Epithelial cell of prostate (primary cell): ENCODE measurements at regions not wholly inside any gene's neighbourhood (a gene's known extent, or its start where the extent isn't known, plus 50 kb on each side); places are given as distances from the start of the nearest gene placed in this dataset.
"Not testable (repeated sequence)": the region's sequence is repeated elsewhere in the genome, so short reads cannot be mapped to it uniquely, and the experiment has no call there.

ENCODE experiments used
- DNase-seq: peaks from one replicate; pipeline ENCODE4 v3.0.0-alpha.2; 2011; ENCODE audit warnings: low read depth, low spot score
- H3K27ac ChIP-seq: fragments of 450-650 bp; 2 replicates; pipeline ENCODE4 v1.5.1; 2017; ENCODE audit warnings: mild to moderate bottlenecking

DNA sequence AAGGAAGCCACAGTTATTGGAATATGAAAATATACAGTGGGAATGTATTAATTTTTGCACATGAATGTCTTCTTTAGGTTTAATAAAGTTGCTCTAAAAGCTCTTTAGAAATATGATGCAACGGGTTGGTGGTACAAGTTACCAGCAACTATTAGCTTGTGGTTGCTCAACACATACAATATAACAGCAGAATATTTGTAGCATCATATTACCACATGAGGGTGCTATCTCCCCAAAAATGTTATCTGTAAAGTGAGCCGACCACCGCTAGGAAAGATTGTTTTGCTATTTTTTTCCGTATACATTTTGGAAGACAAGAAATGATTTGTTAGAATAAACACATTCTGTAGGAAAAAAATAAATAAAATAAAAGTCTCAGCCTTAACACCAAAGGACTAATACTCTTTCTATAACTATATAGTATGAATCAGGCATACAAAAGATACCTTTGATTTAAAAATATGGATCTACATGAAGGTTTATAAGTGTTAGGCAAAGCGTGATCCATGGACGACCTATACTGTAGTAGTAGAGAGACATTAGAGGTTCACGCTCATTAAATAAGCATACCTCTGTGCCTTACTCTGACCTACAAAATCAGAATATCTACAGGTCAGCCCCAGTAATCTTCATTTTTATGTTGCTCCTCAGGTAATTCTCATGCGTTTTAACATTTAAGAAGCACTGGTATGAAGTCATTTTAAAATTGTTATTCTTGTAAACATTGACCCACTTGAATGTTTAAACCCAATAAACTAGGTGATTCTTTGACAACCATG, 1110.6 kb upstream of the ACVR2A start:
- DNase-seq = no peak
- no peak overlapping the region for H3K27ac ChIP-seq

GRCh38 chr2:146730882-146731281, 1113.9 kb upstream of the ACVR2A start:
- H3K27ac ChIP-seq = no peak overlapping the region
- no peak for DNase-seq

DNA sequence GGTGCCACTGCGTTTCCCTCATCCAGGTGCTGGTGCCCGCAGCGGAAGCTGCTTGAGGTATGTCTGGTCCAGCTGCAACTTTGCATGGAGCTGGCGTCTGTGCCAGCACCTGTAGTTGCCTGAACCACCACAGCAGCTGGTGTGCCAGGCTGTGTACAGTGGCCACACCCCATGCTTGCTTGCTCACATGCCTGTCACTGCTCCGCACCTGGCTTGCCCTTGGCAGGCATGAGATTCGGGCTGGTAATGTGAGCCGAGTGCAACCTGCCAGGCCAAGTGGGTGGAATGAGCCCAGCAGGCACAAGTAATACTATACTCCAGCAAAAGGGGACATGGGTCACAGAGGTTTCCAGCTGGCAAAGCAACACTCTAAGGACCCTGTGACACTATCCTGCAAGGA, 1123.3 kb upstream of the ACVR2A start:
- H3K27ac ChIP-seq = no peak overlapping the region
- peak; percentile 43 for DNase-seq

- no peak for DNase-seq
- H3K27ac ChIP-seq = no peak overlapping the region
Observed at GRCh38 chr2:146720170-146720569, 1124.7 kb upstream of the ACVR2A start.

GRCh38 chr2:146716591-146716990, 1128.2 kb upstream of the ACVR2A start:
- no peak for DNase-seq
- no peak overlapping the region for H3K27ac ChIP-seq

DNA sequence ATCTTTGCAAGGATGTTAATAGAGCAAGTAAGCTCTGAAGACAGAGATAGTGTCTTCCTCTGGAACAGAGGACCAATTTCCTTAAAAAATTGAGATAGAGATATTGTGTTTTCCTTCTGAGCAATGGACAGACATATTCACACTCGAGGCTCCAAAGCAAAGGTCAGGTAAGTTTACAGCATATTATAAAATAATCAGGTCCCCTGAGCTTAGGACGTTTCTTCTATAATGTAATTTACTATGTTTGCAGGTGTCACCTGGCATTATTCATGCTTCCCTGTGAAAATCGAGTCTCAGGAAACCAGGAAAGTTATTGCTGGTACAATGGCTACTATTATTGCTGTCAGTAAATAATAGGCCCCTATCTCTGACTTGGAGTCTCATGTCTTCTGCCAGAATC, 1135.8 kb upstream of the ACVR2A start:
- no peak for DNase-seq

GRCh38 chr2:146701183-146701582, 1143.6 kb upstream of the ACVR2A start:
- H3K27ac ChIP-seq = no peak overlapping the region
- no peak for DNase-seq

More for the DNA sequence above, 1135.8 kb upstream of the ACVR2A start:
- H3K27ac ChIP-seq = no peak overlapping the region

- DNase-seq = no peak
- H3K27ac ChIP-seq = no peak overlapping the region
Observed at GRCh38 chr2:146697307-146697706, 1147.5 kb upstream of the ACVR2A start.

DNA sequence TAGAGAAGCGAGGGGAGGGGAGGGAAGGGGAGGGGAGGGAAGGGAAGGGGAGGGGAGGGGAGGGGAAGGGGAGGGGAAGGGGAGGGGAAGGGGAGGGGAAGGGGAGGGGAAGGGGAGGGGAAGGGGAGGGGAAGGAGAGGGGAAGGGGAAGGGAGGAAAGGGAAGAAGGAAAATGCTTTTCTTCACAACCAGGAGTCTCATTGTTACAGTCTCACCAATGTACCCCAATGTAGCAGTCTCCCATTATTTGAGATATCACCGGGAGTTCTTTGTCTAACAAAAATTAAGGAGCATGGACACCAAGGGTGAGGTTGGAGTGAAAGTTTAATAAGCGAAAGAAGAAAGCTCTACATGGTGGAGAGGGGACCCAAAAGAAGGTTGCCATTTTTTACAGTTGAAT, 1148.0 kb upstream of the ACVR2A start:
- DNase-seq, H3K27ac ChIP-seq: not testable (repeated sequence)

- no peak overlapping the region for H3K27ac ChIP-seq
- no peak for DNase-seq
Observed at GRCh38 chr2:146681991-146682390, 1162.8 kb upstream of the ACVR2A start.

GRCh38 chr2:146678516-146678915, 1166.3 kb upstream of the ACVR2A start:
- DNase-seq = no peak

DNA sequence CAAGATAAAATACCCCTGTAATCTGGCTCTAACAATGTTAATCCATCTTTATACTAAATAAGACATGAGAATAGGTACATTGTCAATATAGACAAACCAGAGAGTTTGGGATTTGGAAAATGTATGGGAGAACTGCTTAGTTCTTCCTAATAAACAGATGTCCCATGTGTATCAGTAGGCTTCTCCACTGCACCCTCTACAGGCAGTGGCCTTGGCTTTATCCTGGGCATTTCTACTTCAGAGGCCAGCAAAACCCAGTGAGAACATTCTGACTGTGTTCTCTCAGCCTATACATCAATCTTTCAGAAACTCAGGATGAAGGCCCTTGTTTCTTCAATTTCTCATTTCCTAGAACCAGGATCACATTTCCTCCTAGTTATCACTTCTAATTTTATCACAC, 1167.5 kb upstream of the ACVR2A start:
- no peak overlapping the region for H3K27ac ChIP-seq
- no peak for DNase-seq

More at GRCh38 chr2:146678516-146678915, 1166.3 kb upstream of the ACVR2A start:
- H3K27ac ChIP-seq = no peak overlapping the region

GRCh38 chr2:146669735-146670134, 1175.1 kb upstream of the ACVR2A start:
- H3K27ac ChIP-seq = no peak overlapping the region
- DNase-seq = no peak

- DNase-seq = peak; percentile 31
- peak overlapping the region; percentile 19 for H3K27ac ChIP-seq
Observed at GRCh38 chr2:146666340-146666739, 1178.5 kb upstream of the ACVR2A start.

DNA sequence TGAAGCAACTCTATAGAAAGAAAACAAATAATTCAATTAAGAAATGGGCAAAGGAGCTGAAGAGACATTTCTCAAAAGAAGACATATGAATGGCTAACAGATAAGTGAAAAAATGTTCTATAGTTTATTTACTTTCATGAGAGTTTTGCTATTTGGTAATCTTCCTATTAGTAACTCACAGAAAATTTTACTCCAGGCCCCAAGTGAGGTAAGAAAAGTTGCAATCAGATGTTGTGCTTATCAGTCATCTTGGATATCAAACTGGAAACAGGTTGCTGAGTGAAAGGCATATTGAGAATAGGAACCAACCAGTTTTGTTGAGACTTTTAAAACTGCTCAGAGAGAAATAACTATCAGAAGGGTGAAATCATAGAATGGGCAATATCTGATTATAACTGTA, 1179.0 kb upstream of the ACVR2A start:
- no peak for DNase-seq
- H3K27ac ChIP-seq = peak overlapping the region; percentile 19

DNA sequence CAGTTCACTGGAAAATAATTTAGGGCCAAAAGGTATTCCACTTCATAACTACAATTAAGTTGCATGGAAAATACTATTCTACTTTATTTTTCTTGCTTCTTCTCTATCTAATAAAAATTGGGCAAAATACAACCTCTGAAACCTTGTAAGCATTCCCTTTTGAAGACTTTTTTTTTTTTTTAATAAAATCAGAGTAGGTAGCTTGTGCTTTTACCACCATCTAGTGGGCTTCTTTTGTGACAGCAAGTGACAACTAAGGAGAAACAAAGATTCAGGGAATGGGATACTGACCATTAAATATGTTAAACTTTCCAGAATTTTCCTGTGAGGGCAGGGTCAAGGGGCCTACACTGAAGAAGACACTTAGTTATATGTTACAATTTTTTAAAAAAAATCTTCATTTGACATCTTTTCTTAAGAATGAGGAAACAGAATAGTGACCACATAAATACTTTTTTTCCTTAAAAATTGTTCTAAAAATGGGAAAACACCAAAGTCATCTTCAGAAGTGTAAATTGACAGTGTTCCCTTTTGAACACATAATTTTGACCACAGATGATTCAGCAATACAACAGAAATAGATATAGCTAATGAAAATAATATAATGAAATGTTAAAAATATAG, 1183.2 kb upstream of the ACVR2A start:
- H3K27ac ChIP-seq = no peak overlapping the region
- DNase-seq = no peak

DNA sequence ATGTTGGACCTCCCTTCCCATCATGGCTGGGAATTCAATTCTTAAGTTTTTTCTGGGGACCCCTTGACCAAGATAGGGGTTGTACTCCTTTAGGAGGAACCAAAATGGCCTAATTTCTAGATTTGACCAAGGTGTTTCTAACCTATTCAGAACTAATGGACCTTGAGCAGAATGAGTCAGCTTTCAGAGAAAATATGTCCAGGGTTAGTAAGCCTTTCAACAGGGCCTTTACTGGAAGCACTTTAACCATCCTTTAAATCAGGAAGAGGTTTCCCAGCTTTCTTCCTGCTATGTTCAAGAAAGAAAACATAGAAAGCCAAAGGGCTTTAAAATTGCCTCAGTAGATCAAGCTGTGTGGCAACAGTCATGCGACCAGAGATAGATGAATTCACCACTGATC, 1184.9 kb upstream of the ACVR2A start:
- no peak for DNase-seq
- no peak overlapping the region for H3K27ac ChIP-seq

- DNase-seq = no peak
- no peak overlapping the region for H3K27ac ChIP-seq
Observed at GRCh38 chr2:146652311-146652710, 1192.5 kb upstream of the ACVR2A start.

DNA sequence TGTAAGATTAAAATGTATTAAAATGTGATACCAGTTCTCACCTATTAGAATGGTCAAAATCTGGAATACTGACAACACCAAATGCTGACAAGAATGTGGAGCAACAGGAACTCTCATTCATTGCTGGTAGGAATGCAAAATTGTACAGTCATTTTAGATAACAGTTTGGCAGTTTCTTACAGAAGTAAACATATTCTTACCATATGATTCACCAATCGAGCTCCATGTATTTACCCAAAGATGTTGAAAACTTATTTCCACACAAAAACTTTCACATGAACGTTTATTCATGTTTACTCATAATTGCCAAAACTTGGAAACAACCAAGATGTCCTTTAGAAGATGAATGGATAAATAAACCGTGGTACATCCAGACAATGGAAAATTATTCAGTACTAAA, 1193.5 kb upstream of the ACVR2A start:
- no peak overlapping the region for H3K27ac ChIP-seq
- no peak for DNase-seq

DNA sequence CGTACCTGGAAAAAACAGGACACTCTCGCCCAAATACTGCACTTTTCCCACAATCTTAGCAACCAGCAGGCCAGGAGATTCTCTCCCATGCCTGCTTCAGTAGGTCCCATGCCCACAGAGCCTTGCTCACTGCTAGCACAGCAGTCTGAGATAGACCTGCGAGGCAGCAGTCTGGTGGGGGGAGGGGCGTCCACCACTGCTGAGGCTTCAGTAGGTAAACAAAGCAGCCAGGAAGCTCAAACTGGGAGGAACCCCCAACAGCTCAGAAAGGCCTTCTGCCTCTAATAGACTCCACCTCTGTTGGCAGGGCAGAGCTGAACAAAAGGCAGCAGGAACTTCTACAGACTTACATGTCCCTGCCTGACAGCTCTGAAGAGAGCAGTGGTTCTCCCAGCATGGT, 1202.8 kb upstream of the ACVR2A start:
- no peak for DNase-seq
- H3K27ac ChIP-seq = no peak overlapping the region

DNA sequence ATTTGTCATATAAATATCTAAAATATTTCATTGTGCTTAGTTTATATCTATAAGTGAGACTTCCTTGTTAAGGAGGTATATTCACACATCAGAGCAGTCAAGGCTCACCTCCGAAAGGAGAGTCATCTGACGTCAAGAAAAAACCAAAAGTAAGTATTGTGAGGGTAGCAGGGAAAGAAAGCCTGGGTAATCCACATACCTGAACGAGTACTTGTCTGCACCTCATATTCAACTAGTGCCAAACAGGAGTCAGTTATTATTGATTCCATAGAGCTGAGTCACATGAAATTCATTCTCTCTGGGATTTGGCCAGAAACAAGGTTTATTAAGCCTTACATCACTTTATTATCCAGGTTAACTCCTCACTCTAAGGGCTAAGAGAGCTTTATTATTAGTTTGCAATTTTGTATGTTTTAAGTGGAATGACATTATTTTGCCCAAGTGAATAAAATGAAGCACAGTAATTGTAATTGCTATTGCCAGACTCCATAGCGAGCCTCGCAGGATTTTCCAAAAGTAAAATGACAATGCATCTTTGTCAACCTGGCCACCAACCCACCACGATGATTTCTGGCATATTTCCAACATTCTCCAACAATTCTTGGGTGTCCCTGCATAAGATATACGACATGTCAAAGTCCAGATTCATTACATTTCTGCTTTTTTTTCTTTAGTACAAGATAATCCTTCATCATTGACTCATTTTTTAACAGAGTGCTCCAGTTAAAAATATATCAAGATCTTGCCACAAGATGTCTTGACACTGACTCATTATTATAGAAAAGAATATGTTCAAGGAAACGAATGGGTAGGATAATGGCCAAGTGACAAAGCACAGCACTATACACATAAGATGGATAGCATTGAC, 1210.4 kb upstream of the ACVR2A start:
- DNase-seq = peak; percentile 93
- H3K27ac ChIP-seq = peak overlapping the region; percentile 90
